ENCODE measurements at regions not wholly inside any gene's neighbourhood (a gene's known extent, or its start where the extent isn't known, plus 50 kb on each side); places are given as distances from the start of the nearest gene placed in this dataset.
"Not testable (repeated sequence)": the region's sequence is repeated elsewhere in the genome, so short reads cannot be mapped to it uniquely, and the experiment has no call there.

DNA sequence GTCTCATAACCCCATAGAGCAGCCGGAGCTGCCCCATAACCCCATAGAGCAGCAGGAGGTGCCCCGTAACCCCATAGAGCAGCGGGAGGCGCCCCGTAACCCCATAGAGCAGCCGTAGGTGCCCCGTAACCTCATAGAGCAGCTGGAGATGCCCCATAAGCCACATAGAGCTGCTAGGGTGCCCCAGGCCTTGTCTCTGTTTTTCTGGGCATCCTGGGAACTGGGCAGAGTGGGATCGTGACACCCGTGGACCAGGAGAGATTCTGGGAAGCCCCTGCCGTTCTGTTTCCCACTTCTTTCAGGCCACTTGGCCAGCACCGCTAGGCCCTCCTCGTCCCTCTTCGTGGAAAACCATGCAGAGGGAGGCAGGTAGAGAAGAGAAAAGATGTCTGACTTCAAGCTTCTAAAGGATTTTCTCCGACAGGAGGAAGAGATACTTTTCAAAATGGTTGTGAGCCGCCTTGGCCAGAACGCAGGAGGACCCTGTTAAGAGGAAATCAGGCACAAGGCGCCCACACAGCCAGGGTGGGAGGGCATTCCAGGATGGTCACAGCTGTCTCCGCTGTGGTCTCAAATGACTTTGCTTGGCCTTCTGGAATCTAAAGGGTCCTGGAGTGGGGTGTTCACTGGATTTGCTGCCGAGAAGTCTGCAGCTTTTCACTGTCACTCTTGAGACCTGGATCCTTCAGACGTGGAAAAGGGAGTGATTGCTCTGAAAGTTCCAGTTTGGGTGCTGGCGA is 171.8 kb downstream of the NPIPB11 start:
- not testable (repeated sequence) for DNase-seq (ENCODE audit: low read depth)

GRCh38 chr16:29233705-29234404 is 172.7 kb downstream of the NPIPB11 start:
- not testable (repeated sequence) for DNase-seq (ENCODE audit: low read depth)

GRCh38 chr16:29232811-29233704 is 173.5 kb downstream of the NPIPB11 start:
- no peak for DNase-seq (ENCODE audit: low read depth)

DNA sequence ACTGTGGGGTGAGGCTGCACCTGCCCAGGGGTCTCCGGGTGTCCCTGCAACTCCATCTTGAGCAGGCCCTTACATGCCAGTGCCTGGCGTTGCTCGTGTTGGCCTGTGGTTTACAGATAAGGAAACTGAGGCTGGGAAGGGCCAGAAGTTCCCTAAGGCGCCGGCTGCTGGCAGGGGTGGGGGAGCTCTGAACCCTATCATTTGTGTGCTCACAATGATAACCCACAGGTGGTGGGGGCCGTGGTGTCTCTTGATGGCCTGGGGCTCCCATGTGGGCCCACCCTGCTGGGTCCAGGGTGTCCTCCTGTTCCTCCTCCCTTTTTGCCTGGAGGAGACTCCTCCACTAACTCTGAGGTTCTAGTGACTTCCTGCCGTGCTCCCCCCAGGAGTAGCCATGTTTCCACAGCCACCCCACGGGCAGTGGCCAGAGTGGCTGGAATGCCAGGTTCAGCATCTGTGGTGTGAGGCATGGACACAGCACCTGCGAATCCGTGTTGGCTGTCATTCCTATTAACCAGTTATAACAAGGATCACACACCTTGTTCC is 174.3 kb downstream of the NPIPB11 start:
- not testable (repeated sequence) for DNase-seq (ENCODE audit: low read depth)

- DNase-seq (ENCODE audit: low read depth), result no peak
Measured at GRCh38 chr16:29231244-29231643, 175.3 kb downstream of the NPIPB11 start.

GRCh38 chr16:29230671-29231096 is 175.8 kb downstream of the NPIPB11 start:
- no peak for DNase-seq (ENCODE audit: low read depth)

GRCh38 chr16:29230006-29230668 is 176.4 kb downstream of the NPIPB11 start:
- DNase-seq (ENCODE audit: low read depth), result not testable (repeated sequence)

- not testable (repeated sequence) for DNase-seq (ENCODE audit: low read depth)
Measured at GRCh38 chr16:29229616-29230005, 176.9 kb downstream of the NPIPB11 start.

DNA sequence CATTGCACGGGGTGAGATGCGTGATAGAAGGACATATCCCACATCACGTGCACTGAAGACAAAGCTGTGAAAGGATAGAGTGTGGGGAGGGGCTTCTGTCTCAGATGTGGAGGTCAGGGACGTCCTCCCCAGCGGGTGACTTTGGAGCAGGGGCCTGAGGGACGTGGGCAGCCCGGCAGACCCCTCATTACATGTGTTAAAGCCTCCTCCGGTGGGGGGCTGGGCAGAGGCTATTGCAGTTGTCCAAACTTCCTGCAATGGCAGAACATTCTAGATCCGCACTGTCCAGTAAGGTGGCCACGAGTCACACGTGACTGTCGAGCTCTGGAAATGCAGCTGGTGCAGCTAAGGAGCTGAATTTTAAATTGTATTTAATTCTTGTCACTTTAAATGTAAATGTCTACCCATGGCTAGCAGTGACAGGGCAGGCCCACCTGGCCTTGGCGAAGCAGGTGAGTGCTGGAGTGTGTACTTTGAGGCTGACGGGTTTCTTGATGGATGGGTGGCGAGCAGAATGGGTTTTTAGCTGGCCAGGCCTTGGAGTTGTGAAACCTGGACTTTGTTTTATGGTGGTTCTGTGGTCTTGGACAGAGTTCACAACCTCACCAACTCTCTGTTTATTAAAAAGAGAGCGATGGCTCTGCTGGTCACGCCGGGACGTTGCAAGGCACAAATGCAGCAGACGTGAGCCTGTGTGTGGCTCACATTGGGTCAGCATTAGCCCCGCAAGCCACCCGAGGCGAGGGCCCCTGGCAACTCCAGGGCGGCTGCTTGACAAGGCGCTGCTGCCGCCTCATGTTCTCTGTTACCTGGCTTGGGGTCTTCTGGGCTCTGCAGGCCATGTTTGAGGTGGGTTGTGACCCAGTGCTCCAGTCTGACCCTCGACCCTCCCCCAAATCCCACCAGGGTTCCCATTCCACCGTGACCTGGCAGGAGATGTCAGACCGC is 177.6 kb downstream of the NPIPB11 start:
- DNase-seq (ENCODE audit: low read depth), result not testable (repeated sequence)

DNA sequence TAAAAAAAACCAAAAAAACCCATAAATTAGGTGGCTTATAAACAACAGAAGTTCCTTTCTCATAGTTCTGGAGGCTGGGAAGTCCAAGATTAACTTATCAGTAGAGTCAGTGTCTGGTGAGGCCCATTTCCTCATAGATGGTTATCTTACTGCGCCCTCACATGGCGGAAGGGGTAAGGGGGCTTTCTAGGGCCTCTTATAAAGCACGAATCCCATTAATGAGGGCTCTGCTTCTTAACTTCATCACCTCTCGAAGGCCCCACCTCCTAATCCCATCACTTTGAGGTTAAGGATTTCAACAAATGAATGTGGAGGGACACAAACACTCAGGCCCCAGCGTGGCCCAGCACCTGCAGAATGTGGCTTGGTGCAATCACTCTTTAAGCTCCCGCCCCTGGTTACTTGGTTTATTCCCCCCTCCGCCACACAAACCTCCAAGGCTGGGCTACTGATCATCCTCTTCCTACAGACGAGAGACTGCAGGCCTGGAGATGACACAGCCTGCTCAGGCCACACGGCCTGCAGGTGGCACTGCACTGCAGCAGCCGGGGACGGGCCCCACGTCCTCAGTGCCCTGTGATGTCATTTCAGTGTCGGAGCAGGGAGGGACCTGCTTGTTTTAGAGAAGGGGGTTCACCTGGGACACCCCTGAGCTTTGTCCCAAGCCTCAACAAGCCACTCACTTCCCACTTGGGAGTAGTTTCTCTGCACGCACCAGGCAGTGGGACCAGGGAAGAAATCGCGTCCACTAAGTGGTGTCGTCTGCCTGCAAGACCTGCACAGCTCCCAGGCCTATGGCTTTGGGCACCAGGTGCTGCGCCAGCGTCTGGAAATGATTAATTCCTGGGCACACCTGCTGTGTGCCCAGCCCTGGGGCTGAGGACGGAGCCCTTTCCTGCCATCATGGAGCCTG is 178.5 kb downstream of the NPIPB11 start:
- DNase-seq (ENCODE audit: low read depth), result peak; percentile 35

GRCh38 chr16:29226782-29227181 is 179.7 kb downstream of the NPIPB11 start:
- no peak for DNase-seq (ENCODE audit: low read depth)

GRCh38 chr16:29224675-29225074 is 181.8 kb downstream of the NPIPB11 start:
- DNase-seq (ENCODE audit: low read depth), result not testable (repeated sequence)

- DNase-seq (ENCODE audit: low read depth), result not testable (repeated sequence)
Measured at GRCh38 chr16:29222615-29223014, 183.9 kb downstream of the NPIPB11 start.

- DNase-seq (ENCODE audit: low read depth), result not testable (repeated sequence)
Measured at GRCh38 chr16:29222008-29222407, 184.5 kb downstream of the NPIPB11 start.

- not testable (repeated sequence) for DNase-seq (ENCODE audit: low read depth)
Measured at GRCh38 chr16:29221281-29221955, 185.1 kb downstream of the NPIPB11 start.

DNA sequence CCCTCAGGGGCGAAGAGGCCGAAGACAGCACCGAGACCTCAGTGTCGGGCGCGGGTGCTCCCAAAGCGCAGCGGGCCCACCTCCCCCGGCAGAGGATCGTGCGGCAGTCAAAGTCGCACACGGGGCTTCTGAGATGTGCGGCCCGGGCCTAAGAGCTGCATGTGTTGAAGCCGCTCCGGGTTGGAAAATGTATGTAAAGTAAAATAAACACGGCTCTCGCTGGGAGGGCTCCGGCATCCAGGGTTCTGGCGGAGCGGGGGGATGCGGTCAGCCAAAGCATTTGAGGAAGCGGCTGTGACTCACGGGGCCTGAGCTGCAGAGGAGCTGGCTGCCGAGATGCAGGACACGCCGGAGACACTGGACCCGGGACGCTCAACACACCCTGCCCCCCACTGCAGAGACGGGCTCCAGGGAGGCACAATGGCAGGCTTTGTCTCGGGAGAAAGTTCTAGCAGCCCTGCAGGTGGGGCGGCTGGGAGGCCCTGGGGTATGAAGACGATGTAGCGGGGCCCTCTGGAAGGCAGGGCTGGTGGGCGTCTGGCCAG is 185.8 kb downstream of the NPIPB11 start:
- DNase-seq (ENCODE audit: low read depth), result not testable (repeated sequence)

- DNase-seq (ENCODE audit: low read depth), result not testable (repeated sequence)
Measured at GRCh38 chr16:29219966-29220646, 186.4 kb downstream of the NPIPB11 start.

- not testable (repeated sequence) for DNase-seq (ENCODE audit: low read depth)
Measured at GRCh38 chr16:29219562-29219961, 186.9 kb downstream of the NPIPB11 start.

Measured in activated T-cell treated with anti-CD3 and anti-CD28 coated beads for 24 hours (primary cell).